Right atrium auricular region (tissue), 2 donors: ENCODE measurements at regions not wholly inside any gene's neighbourhood (a gene's known extent, or its start where the extent isn't known, plus 50 kb on each side); places are given as distances from the start of the nearest gene placed in this dataset.
A peak's percentile ranks its signal among the peaks of the same experiment; 100 is the strongest.

Source experiments
- DNase-seq: peaks from one replicate; pipeline ENCODE4 v3.0.0-alpha.2; 2019; ENCODE audit warnings: low spot score
- H3K27ac ChIP-seq, 2 donors: fragments of 200-600 bp; sonication (generic); 1 replicate in 1 of 2; 2 replicates in 1 of 2; pipeline ENCODE4 v1.5.1; 2016 to 2019
- H3K27me3 ChIP-seq, 2 donors: fragments of 200-600 bp; sonication (generic); one replicate each; pipeline versions ENCODE4 v1.5.1 to v1.6.0; 2017 to 2019
- H3K36me3 ChIP-seq: fragments of 200-600 bp; sonication (generic); one replicate; pipeline ENCODE4 v1.5.1; 2016
- H3K4me1 ChIP-seq, 2 donors: fragments of 200-600 bp; sonication (generic); one replicate each; pipeline versions ENCODE4 v1.5.1 to v1.6.0; 2017 to 2019
- H3K4me3 ChIP-seq, 2 donors: fragments of 200-600 bp; sonication (generic); 1 replicate in 1 of 2; 2 replicates in 1 of 2; pipeline ENCODE4 v1.5.1; 2017 to 2019; ENCODE audit warnings: mild to moderate bottlenecking in 1 of 2, moderate library complexity in 1 of 2
- H3K9me3 ChIP-seq, 2 donors: fragments of 200-600 bp; sonication (generic); one replicate each; pipeline ENCODE4 v1.5.1; 2019
- CTCF ChIP-seq, 2 donors: fragments of 200-600 bp; sonication (generic); IDR thresholded peaks; one replicate each; pipeline ENCODE4 v1.5.1; 2019; ENCODE audit warnings: antibody characterized with exemption in 2 of 2

- H3K36me3 ChIP-seq, result no peaks in the 10 kb centered on the region
- no peaks in the 10 kb centered on the region for H3K9me3 ChIP-seq
- H3K27me3 ChIP-seq, result no peaks in the 10 kb centered on the region
- peaks cover 0 to 10% of the 10 kb centered on the region in 2 donors for H3K4me1 ChIP-seq
- DNase-seq, result no peak
- no peak overlapping the region for H3K27ac ChIP-seq
- no peak for TF ChIP-seq CTCF (IDR thresholded peaks at IDR 0.05)
- no peak overlapping the region for H3K4me3 ChIP-seq
These were observed 120.7 kb upstream of the BACH2 start for GRCh38 chr6:90417385-90417784.

- Histone ChIP-seq H3K27me3 (no peaks in the 10 kb centered on the region), H3K4me1 (peaks cover 0 to 10% of the 10 kb centered on the region in 2 donors), H3K4me3 (no peak overlapping the region), H3K27ac (no peak overlapping the region), H3K9me3 (no peaks in the 10 kb centered on the region), H3K36me3 (no peaks in the 10 kb centered on the region)
- DNase-seq, result no peak
- no peak for TF ChIP-seq CTCF (IDR thresholded peaks at IDR 0.05)
These were observed 119.7 kb upstream of the BACH2 start for GRCh38 chr6:90416322-90416721.

- Histone ChIP-seq H3K4me3 (no peak overlapping the region), H3K9me3 (no peaks in the 10 kb centered on the region), H3K27ac (no peak overlapping the region), H3K36me3 (no peaks in the 10 kb centered on the region), H3K4me1 (peaks cover 0 to 10% of the 10 kb centered on the region in 2 donors), H3K27me3 (no peaks in the 10 kb centered on the region)
- DNase-seq, result no peak
- no peak for TF ChIP-seq CTCF (IDR thresholded peaks at IDR 0.05)
These were observed 118.5 kb upstream of the BACH2 start for GRCh38 chr6:90415178-90415577.

GRCh38 chr6:90414352-90414751 lies 117.7 kb upstream of the BACH2 start:
- Histone ChIP-seq H3K4me1 (peaks cover 0 to 10% of the 10 kb centered on the region in 2 donors), H3K36me3 (no peaks in the 10 kb centered on the region), H3K4me3 (no peak overlapping the region), H3K27me3 (no peaks in the 10 kb centered on the region), H3K9me3 (no peaks in the 10 kb centered on the region), H3K27ac (no peak overlapping the region)
- DNase-seq, result no peak
- TF ChIP-seq CTCF (IDR thresholded peaks at IDR 0.05), result no peak

- peak overlapping the region; percentile 7 to 36 for H3K4me3 ChIP-seq
- TF ChIP-seq CTCF (IDR thresholded peaks at IDR 0.05), result no peak
- no peaks in the 10 kb centered on the region for H3K27me3 ChIP-seq
- no peaks in the 10 kb centered on the region for H3K36me3 ChIP-seq
- H3K27ac ChIP-seq, result no peak overlapping the region
- H3K9me3 ChIP-seq, result no peaks in the 10 kb centered on the region
- DNase-seq, result no peak
- H3K4me1 ChIP-seq, result peaks cover 0 to 10% of the 10 kb centered on the region in 2 donors
These were observed 117.2 kb upstream of the BACH2 start for GRCh38 chr6:90413867-90414266.

GRCh38 chr6:90413396-90413795 lies 116.8 kb upstream of the BACH2 start:
- Histone ChIP-seq H3K36me3 (no peaks in the 10 kb centered on the region), H3K4me1 (peaks cover 0 to 10% of the 10 kb centered on the region in 2 donors), H3K4me3 (peak overlapping the region; percentile 7 to 36), H3K27me3 (no peaks in the 10 kb centered on the region), H3K27ac (no peak overlapping the region), H3K9me3 (no peaks in the 10 kb centered on the region)
- no peak for DNase-seq
- no peak for TF ChIP-seq CTCF (IDR thresholded peaks at IDR 0.05)
